Erythroblast (primary cell): ENCODE measurements at regions not wholly inside any gene's neighbourhood (a gene's known extent, or its start where the extent isn't known, plus 50 kb on each side); places are given as distances from the start of the nearest gene placed in this dataset.
"Not testable (repeated sequence)": the region's sequence is repeated elsewhere in the genome, so short reads cannot be mapped to it uniquely, and the experiment has no call there.

Source experiments
- DNase-seq, 2 experiments: peaks; one replicate each; lab custom pipeline; 2025; lab: John Stamatoyannopoulos, UW
- GATA1 ChIP-seq: IDR thresholded peaks from 2 replicates; pipeline ENCODE4 v1.6.1; 2011; ENCODE audit warnings: low read depth, mild to moderate bottlenecking, control low read depth, low read length, moderate library complexity
- POLR2A ChIP-seq: IDR thresholded peaks from 2 replicates; pipeline ENCODE4 v1.6.1; 2011; ENCODE audit warnings: mild to moderate bottlenecking, low read length

DNA sequence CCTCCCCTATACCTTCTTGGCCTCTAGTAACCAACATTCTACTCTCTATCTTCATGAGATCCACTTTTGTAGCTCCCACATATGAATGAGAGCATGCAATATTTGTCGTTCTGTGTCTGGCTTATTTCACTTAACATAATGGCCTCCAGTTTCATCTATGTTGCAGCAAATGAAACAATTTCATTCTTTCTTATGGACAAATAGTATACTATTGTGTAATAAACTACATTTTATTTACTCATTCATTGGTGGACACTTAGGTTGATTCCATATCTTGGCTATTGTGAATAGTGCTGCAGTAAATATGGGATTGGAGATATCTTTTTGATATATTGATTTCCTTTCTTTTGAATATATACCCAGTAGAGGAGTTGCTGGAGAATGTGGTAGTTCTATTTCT is 151.1 kb downstream of the JRKL start:
- TF ChIP-seq POLR2A (no peak), GATA1 (no peak)
- DNase-seq, result no peak

DNA sequence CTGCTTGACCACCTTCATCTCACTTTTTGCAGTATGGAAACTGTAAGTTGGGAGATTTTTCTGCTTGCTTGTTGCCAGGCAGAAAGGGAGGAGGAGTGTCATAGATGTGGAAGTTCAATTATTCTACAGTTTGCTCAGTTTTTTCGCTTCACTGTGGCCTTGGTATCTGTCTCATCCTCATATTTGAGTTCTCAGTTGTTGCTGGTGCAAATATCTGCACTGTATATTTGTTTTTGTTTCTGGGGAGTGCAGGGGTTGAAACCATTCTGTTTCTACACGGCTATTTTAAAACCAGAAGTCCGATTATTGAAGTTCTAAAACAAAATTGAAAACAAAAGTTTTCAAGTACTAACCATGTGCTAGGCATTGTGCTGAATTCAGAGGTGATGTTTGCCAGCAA is 153.4 kb downstream of the JRKL start:
- no peak for DNase-seq
- TF ChIP-seq GATA1, result no peak
- no peak for TF ChIP-seq POLR2A

DNA sequence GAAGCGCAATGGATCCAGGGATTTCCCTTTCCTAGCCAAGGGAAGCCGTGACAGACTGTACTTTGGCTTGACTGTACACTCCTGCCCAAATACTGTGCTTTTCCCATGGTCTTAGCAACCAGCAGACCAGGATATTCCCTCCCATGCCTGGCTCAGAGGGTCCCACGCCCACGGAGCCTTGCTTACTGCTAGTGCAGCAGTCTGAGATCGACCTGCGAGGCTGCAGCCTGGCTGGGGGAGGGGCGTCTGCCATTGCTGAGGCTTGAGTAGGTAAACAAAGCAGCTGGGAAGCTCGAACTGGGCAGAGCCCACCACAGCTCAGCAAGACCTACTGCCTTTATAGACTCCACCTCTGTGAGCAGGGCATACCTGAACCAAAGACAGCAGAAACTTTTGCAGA is 155.4 kb downstream of the JRKL start:
- not testable (repeated sequence) for DNase-seq

DNA sequence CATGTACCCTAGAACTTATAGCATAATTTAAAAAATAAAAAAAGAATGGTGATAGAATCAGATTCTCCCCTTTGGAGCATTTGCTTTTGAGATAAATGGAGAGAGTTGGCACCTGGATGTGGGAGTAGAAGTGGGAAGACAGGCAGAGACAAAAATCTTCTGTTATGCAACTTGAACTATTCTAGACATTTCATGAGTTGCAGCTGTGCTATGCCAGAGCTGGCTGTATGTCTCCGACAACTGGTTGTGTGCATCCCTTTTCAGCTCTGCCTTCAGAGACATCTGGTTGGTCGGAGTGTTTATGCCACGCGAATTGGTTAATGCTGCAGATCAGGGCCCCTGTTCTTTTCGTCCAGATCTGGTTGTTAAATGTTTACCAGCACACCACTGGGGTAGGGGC is 161.3 kb downstream of the JRKL start:
- DNase-seq, result no peak
- TF ChIP-seq GATA1 (no peak), POLR2A (no peak)

DNA sequence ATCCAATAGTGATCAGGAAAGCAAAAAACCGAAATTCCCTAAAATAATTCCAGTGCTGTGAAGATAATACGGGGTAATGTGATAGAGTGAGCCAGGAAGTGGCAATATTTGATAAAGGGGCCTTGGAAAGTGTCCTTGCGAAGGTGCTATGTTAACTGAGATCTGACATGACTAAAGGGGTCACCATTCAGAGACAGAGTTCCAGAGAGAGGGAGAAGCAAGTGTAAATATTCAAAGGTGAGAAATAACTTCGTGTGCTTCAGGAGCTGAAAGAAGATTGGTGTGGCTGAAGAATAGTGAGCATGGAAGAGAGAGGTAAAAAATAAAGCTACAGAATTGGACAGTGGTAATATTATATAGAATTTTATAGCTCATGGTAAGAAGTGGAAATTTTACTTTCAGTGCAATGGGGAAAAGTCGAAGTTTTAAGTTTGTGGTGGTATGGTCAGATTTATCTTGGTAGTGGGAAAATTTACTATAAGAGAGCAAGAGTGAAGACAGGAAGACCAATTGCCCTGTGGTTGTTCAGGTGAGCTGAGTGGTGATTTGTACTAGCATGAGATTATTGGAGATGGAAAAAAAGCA is 164.5 kb downstream of the JRKL start:
- DNase-seq, result no peak
- no peak for TF ChIP-seq GATA1
- no peak for TF ChIP-seq POLR2A

DNA sequence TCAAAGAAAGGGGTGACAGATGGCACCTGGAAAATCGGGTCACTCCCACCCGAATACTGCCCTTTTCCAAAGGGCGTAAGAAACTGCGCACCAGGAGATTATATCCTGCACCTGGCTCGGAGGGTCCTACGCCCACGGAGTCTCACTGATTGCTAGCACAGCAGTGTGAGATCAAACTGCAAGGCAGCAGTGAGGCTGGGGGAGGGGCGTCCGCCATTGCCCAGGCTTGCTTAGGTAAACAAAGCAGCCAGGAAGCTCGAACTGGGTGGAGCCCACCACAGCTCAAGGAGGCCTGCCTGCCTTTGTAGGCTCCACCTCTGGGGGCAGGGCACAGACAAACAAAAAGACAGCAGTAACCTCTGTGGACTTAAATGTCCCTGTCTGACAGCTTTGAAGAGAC is 166.0 kb downstream of the JRKL start:
- not testable (repeated sequence) for DNase-seq

DNA sequence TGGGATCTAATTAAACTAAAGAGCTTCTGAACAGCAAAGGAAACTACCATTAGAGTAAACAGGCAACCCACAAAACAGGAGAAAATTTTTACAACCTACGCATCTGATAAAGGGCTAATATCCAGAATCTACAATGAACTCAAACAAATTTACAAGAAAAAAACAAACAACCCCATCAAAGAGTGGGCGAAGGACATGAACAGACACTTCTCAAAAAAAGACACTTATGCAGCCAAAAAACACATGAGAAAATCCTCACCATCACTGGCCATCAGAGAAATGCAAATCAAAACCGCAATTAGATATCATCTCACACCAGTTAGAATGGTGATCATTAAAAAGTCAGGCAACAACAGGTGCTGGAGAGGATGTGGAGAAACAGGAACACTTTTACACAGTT is 170.9 kb downstream of the JRKL start:
- DNase-seq, result not testable (repeated sequence)

DNA sequence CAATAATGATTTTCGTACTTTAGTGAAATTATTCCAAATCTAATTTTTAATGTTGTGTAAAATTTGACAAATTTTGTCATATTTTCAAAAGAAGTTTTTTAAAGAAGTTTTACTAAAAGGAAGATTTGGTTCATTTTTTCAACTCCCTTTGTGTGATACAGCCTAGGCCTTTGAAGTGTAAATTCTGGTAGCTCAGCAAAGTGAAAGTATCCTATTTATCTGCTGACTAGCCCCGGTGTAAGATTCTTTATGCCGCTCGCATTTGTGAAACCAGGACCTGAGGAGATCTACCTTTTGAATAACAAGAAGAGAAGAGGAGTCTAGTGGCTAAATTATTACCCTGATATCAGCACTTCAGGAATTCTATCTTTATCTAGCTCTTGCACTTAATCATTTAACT is 177.4 kb downstream of the JRKL start:
- no peak for DNase-seq
- no peak for TF ChIP-seq POLR2A
- TF ChIP-seq GATA1, result no peak

DNA sequence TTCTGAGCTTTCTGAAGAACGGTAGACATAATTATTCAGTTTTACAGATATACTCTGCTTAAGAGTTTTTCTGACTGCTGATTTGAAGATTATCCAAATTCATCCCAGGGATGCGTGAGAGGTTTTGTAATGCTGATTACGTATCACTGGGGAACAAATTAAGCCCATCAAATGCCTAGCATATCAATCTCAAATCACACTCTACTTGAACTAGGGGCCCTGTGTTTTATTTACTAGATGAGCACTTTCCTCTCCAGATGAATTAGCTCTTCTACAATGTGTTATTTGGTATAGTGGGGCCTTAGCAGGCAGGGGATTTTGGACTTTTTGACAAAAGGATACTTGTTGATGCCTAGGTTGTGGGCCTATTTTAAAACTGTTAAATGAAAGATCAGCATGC is 177.9 kb downstream of the JRKL start:
- DNase-seq, result no peak

DNA sequence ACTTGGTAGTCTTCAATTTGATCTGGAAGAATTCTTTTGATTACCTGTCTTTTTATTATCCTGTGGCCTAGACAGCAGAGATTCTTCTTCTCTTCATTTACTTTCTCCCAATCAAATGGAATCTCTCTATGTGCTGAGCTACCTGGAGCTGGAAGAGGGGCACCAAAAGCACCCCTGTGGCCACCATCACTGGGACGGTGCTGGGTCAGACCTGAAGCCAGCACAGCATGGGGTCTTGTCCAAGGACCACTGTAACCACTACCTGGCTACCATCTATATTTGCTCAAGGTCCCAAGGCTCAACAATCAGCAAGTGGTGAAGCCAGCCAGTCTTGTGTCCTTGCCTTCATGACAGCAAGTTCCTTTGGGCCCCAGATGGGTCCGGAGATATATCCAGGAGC is 186.6 kb downstream of the JRKL start:
- DNase-seq, result no peak
- TF ChIP-seq GATA1 (no peak), POLR2A (no peak)

More for the DNA sequence above, 177.9 kb downstream of the JRKL start:
- TF ChIP-seq POLR2A (no peak), GATA1 (no peak)

DNA sequence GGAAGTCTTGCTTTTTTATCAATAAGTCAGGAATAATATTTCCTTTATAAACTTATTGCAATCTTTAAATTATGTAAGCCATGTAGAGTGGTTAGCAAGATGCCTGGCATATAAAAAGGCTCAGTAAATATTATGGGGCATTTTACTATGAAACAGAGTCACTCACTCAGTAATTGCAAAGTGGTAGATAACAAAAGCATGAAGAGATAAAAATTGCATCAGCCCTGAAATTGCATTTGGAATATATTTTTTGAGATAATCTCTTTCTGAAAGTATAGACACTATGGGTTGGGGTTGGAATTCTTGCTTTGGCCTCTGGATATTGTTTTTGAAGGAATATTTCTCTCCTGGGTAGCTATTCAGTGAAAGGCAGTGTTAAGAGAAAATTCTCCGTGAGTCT is 188.6 kb downstream of the JRKL start:
- no peak for DNase-seq
- TF ChIP-seq GATA1, result no peak

DNA sequence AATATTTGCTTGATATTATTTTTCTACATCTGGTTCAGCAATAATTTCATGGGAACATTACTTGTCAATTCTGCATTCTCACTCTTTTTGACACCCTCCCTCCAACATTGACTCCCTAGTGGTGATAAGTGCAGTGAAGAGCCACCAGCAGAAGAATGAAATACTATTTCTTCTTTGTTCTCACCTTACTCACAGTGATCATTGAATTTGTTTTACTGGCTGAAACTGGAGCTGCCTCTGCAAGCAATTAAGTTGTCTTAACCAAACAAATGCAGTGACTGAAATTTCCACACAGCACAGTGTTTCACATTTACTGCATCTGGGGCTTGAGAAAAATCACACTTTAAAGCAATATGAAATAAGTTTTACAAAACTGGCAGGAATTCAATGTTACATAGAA is 189.8 kb downstream of the JRKL start:
- TF ChIP-seq POLR2A (no peak), GATA1 (no peak)
- DNase-seq, result no peak

DNA sequence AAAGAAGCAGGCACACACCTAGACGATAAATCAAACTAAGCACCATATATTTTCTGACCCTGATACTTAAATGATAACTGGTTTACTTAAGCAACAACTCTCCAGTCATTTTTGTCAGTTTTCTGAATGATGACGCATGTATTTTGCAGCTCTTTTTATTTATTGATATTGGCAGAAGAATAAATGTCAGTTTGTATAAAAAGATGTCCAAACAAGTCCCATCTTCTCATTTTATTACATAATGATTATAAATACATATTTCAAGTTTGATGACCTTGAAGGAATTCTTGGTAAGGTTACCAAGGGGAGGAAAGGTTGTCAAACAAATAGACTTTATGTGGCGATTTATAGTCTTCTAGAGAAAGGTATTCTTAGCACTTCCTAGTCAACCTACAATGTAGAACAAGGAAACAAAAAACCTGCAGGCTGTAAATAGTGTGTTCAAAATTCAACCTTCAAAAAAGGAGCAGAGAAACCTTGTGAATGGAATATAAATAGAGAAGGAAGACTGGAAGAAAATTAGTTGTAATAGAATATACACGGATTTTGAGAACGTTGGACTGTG is 190.7 kb downstream of the JRKL start:
- DNase-seq, result no peak
- TF ChIP-seq POLR2A (no peak), GATA1 (no peak)

DNA sequence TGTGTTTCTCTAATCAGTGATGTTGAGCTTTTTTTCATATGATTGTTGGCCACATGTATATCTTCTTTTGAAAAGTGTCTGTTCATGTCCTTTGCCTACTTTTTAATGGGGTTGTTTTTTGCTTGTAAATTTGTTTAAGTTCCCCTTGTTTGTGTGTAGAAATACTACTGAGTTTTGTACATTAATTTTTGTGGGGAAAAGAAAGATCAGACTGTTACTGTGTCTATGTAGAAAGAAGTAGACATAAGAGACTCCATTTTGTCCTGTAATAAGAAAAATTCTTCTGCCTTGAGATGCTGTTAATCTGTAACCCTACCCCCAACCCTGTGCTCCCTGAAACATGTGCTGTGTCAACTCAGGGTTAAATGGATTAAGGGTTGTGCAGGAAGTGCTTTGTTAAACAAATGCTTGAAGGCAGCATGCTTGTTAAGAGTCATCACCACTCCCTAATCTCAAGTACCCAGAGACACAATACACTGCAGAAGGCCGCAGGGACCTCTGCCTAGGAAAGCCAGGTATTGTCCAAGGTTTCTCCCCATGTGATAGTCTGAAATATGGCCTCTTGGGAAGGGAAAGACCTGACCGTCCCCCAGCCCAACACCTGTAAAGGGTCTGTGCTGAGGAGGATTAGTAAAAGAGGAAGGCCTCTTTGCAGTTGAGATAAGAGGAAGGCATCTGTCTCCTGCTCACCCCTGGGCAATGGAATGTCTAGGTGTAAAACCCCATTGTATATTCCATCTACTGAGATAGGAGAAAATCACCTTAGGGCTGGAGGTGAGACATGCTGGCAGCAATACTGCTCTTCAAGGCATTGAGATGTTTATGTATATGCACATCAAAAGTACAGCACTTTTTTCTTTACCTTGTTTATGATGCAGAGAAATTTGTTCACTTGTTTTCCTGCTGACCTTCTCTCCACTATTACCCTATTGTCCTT is 196.4 kb downstream of the JRKL start:
- DNase-seq, result not testable (repeated sequence)

DNA sequence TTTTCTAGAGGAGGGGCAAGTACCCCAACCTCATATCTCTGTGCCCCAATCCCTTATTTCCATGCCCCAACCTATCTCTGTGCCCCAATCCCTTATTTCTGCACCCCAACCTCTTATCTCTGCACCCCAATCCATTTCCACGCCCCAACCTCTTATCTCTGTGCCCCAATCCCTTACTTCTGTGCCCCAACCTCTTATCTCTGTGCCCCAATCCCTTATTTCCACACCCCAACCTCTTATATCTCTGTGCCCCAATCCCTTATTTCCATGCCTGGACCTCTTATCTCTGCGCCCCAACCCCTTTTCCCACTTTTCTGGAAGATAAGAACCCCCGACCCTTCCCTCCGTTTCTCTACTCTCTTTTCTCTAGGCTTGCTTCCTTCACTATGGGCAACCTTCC is 199.0 kb downstream of the JRKL start:
- not testable (repeated sequence) for DNase-seq
